ENCODE measurements at regions not wholly inside any gene's neighbourhood (a gene's known extent, or its start where the extent isn't known, plus 50 kb on each side); places are given as distances from the start of the nearest gene placed in this dataset.

DNA sequence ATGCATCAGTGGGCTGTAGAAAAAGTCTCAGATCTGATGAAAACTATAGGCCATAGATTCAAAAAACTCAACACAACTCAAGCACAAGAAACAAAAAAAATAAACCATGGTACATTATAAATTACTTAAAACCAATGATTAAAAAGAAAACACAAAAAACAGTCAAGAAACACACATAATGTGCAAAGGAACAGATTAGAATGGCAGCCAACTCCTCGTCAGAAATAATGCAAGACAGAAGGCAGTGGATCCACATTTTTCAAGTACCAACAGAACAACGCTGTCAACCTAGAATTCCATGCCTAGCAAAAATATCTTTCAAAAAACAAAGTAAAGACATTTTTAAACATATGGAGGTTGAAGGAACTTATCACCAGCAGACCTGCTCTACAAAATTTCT, 69.7 kb downstream of the PSMB1 start:
- intact Hi-C loops (cut with DNase I): no loop called here
- no peak overlapping the region for H3K4me3 ChIP-seq (replicated peaks in 1 of 3)
- H3K4me1 ChIP-seq: peaks cover 19 to 21% of the 10 kb centered on the region in 2 donors
- DNase-seq: no peak
- H3K27ac ChIP-seq: no peak overlapping the region
- H3K27me3 ChIP-seq: no peaks in the 10 kb centered on the region
- no peaks in the 10 kb centered on the region for H3K36me3 ChIP-seq
- TF ChIP-seq POLR2A (IDR thresholded peaks at IDR 0.05): no peak
- TF ChIP-seq, protein P1, sequence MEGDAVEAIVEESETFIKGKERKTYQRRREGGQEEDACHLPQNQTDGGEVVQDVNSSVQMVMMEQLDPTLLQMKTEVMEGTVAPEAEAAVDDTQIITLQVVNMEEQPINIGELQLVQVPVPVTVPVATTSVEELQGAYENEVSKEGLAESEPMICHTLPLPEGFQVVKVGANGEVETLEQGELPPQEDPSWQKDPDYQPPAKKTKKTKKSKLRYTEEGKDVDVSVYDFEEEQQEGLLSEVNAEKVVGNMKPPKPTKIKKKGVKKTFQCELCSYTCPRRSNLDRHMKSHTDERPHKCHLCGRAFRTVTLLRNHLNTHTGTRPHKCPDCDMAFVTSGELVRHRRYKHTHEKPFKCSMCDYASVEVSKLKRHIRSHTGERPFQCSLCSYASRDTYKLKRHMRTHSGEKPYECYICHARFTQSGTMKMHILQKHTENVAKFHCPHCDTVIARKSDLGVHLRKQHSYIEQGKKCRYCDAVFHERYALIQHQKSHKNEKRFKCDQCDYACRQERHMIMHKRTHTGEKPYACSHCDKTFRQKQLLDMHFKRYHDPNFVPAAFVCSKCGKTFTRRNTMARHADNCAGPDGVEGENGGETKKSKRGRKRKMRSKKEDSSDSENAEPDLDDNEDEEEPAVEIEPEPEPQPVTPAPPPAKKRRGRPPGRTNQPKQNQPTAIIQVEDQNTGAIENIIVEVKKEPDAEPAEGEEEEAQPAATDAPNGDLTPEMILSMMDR (IDR thresholded peaks at IDR 0.05): no peak
- WGBS, 2 donors: 96 to 98% methylated on average over 2 of the region's 2 CpGs
- H3K9me3 ChIP-seq: no peaks in the 10 kb centered on the region

DNA sequence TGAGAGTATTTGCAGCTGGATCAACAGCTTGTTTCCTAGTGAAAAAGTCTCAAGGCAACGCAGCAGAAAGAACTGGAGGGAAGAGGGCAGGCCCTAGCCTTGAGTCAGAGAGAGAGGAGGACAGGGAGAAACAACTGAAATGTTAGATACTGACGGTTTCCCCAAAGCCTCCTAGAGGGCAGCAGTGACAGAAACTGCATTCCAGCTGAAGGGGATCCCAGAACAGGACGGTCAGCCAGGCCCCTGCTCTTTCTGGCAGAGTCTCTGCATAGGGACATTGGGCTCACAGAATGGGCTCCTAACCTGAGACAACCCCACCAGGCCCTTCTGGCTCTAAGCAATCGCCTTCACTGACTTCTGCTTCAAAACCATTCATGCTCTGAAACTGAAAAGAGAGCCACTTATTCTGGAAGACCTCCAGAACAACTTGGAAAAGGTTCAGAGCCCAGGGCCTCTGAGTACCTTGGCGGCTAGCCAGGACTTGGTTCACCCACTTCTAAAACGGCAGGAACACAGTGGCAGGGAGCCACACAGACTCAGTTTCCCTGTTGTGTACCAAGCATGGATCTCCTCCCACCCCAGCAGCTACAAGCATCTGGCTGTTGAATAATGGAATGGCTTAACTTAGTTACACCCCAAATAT, 72.9 kb downstream of the PSMB1 start:
- intact Hi-C loops (cut with DNase I): no loop called here
- 9 to 27% methylated on average over 5 to 6 of the region's 6 CpGs for WGBS, 2 donors
- peak; percentile 83 to 84 for DNase-seq

DNA sequence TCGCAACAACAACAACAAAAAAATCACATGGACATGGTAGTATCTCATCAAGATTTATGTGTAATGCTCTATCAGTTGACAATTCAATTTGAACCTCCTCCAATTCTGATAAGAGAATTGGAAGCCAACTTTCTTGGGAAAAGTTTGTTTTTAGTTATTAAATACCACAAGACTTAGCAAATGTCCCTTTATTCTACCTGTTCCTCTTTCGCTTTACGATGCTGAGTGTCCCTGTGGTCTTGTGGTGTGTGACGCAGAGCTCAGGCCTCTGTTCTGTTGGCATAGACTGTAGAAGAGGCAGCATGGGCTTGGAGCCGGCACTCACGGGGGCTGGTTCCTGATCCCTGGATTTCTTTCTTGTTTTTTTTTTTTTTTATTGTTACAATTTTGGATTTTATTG, 76.7 kb downstream of the PSMB1 start:
- WGBS, 2 donors: 83 to 91% methylated on average over 6 of the region's 6 CpGs
- intact Hi-C loops (cut with DNase I): no loop called here
- no peak for DNase-seq
- no peaks in the 10 kb centered on the region for H3K36me3 ChIP-seq
- no peaks in the 10 kb centered on the region for H3K27me3 ChIP-seq
- TF ChIP-seq, protein P1 (IDR thresholded peaks at IDR 0.05): no peak
- no peak for TF ChIP-seq POLR2A (IDR thresholded peaks at IDR 0.05)
- no peaks in the 10 kb centered on the region for H3K9me3 ChIP-seq
- H3K4me1 ChIP-seq: peaks cover 19 to 21% of the 10 kb centered on the region in 2 donors
- H3K4me3 ChIP-seq (replicated peaks in 1 of 3): no peak overlapping the region
- H3K27ac ChIP-seq: no peak overlapping the region

More for the DNA sequence above, 72.9 kb downstream of the PSMB1 start:
- no peaks in the 10 kb centered on the region for H3K36me3 ChIP-seq
- H3K27ac ChIP-seq: peak overlapping the region; percentile 8 to 73 (median 66)
- H3K4me3 ChIP-seq (replicated peaks in 1 of 3): no peak overlapping the region
- H3K27me3 ChIP-seq: no peaks in the 10 kb centered on the region
- H3K4me1 ChIP-seq: peaks cover 19 to 21% of the 10 kb centered on the region in 2 donors
- TF ChIP-seq POLR2A (IDR thresholded peaks at IDR 0.05): no peak
- TF ChIP-seq, protein P1 (IDR thresholded peaks at IDR 0.05): peak in 2 of 6 experiments; percentile 15 to 38
- no peaks in the 10 kb centered on the region for H3K9me3 ChIP-seq

DNA sequence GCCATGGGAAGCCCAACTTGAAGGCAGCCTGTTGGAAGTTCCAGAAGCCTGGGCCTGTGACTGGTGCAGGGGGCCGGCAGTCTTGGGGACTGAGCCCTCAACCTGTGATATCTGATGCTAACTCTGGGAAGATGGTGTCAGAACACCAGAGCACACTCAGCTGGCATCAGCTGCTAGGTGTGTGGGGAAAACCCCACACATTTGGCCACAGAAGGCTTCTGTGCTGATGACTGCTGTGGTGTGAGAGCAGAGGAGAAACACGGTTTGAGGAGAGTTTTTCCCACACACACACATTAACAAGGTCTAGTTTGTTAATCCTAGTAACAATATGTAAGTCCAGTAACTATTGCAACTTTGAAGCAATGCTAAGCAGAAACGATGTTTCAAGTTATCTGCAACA, 78.0 kb downstream of the PSMB1 start:
- Histone ChIP-seq H3K27me3 (no peaks in the 10 kb centered on the region), H3K36me3 (no peaks in the 10 kb centered on the region), H3K27ac (no peak overlapping the region), H3K4me3 (replicated peaks in 1 of 3) (no peak overlapping the region), H3K4me1 (peaks cover 9 to 13% of the 10 kb centered on the region in 2 donors), H3K9me3 (no peaks in the 10 kb centered on the region)
- intact Hi-C loops (cut with DNase I): no loop called here
- no peak for DNase-seq
- WGBS, 2 donors: 69 to 80% methylated on average over 3 of the region's 3 CpGs
- no peak for TF ChIP-seq POLR2A (IDR thresholded peaks at IDR 0.05)
- TF ChIP-seq, protein P1 (IDR thresholded peaks at IDR 0.05): no peak

DNA sequence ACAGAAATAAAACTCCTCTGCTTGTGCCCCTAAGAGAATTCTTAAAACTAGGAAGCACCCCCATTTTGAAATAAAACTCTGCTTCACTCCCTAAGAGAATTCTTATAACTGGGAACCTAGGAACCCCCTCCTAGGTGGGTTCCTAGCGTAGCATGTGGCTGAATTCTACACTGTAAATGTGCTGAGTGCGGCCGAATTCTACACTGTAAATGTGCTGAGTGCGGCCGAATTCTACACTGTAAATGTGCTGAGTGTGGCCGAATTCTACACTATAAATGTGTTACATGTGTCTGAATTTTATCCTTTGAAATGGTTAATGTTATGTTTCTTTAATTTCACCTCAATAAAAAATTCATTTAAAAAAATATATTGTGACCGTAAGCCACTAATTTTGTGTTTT, 79.3 kb downstream of the PSMB1 start:
- TF ChIP-seq, protein P1 (IDR thresholded peaks at IDR 0.05): no peak
- no peak for TF ChIP-seq POLR2A (IDR thresholded peaks at IDR 0.05)
- DNase-seq: no peak
- no peaks in the 10 kb centered on the region for H3K4me1 ChIP-seq
- H3K27ac ChIP-seq: no peak overlapping the region
- H3K36me3 ChIP-seq: no peaks in the 10 kb centered on the region
- intact Hi-C loops (cut with DNase I): no loop called here
- H3K9me3 ChIP-seq: no peaks in the 10 kb centered on the region
- H3K4me3 ChIP-seq (replicated peaks in 1 of 3): no peak overlapping the region
- 93 to 95% methylated on average over 7 of the region's 7 CpGs for WGBS, 2 donors
- H3K27me3 ChIP-seq: no peaks in the 10 kb centered on the region

All from thyroid gland (tissue), 4 donors.